HG03060 (cell line): ENCODE measurements at regions not wholly inside any gene's neighbourhood (a gene's known extent, or its start where the extent isn't known, plus 50 kb on each side); places are given as distances from the start of the nearest gene placed in this dataset.

ENCODE experiments used
- ATAC-seq: cut with Tn5 transposase; IDR thresholded peaks from one replicate; pipeline ENCODE4 v1.9.1; 2021; ENCODE audit warnings: low read depth, moderate number of reproducible peaks; ENCODE audit not compliant: unreplicated experiment

DNA sequence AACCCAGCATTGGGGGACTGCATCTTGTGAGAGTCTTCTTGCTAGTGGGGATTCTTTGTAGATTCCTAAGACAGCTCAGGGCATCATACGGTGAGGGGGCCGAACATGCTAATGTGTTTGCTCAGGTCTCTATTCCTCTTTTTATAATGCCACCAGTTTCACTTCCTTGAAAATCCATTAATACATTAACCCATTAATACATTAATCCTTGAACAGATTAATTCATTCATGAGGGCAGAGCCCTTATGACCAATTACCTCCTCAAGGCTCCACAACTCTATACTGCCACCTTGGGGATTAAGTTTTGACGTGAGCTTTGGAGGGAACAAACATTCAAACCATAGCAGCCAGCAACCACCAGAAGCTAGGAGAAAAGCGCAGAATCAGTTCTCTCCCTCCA lies 67.2 kb upstream of the POT1 start:
- ATAC-seq: no peak

DNA sequence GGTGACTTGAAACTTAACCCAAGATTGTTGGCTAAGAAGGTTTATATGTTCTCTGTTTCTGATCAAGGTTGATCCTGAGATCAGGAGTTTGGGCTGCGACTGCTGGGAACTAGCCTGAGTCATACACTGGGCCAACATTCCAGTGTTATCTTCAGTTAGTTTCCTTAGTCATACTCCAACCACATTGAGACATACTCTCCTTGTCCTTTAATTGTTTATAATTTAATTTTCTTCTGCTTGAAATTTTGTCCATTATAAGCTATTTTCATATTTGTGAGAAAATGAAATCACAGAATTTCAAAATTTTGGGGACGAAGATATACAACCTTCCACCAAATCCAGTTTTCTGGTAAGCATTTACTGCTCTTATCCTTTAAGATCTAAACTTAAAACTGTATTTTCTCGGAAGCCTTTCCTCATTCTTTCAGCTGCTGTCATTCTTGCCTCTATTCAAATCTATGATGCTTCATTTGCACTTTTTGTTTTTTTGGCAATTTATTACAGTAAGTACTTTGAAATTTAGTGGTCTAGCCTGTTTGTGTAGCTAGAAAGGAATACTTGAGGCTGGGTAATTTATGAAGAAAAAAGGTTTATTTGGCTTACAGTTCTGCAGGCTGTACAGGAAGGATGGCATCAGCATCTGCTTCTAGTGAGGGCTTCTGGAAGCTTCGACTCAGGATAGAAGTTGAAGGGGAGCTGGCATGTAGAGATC lies 63.4 kb upstream of the POT1 start:
- ATAC-seq: no peak

DNA sequence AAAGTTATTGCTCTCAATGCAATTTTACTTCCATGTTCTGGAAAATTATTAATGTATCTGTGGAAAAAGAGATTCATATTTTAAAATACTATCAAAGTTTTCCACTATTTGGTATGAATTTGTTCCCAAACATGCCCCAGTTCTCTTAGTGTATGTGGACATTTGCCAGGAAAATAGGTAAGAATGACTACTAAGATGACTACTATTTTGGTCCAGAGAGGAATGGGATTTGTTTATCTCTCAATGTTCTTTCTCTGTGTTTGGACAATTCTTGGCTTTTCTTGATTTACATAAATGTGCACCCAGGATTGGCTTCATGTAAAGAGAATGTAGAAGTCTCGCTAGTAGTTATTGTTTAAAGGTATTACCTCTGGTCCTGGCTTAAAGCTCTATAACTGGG lies 60.3 kb upstream of the POT1 start:
- ATAC-seq: no peak
